H9 (cell line): ENCODE measurements at regions not wholly inside any gene's neighbourhood (a gene's known extent, or its start where the extent isn't known, plus 50 kb on each side); places are given as distances from the start of the nearest gene placed in this dataset.

Experiments used
- DNase-seq: peaks from one replicate; pipeline ENCODE4 v3.0.0-alpha.2; 2017
- H2AFZ ChIP-seq: one replicate; pipeline ENCODE4 v1.6.1; 2013; ENCODE audit warnings: mild to moderate bottlenecking, low read length, control low read depth, moderate library complexity
- H2AK5ac ChIP-seq: 2 replicates; pipeline ENCODE4 v1.6.1; 2013; ENCODE audit warnings: low read length, control low read depth, mixed read lengths; ENCODE audit not compliant: insufficient read length
- H2BK120ac ChIP-seq: one replicate; pipeline ENCODE4 v1.6.1; 2013; ENCODE audit warnings: low read depth, mild to moderate bottlenecking, low read length, control low read depth, inconsistent platforms; ENCODE audit not compliant: poor library complexity, severe bottlenecking
- H2BK12ac ChIP-seq: 2 replicates; pipeline ENCODE4 v1.6.1; 2013; ENCODE audit warnings: low read length, control low read depth, mixed read lengths, low read depth; ENCODE audit not compliant: insufficient read length
- H2BK15ac ChIP-seq: 2 replicates; pipeline ENCODE4 v1.6.1; 2013; ENCODE audit warnings: low read depth, low read length, control low read depth
- H2BK20ac ChIP-seq: one replicate; pipeline ENCODE4 v1.6.1; 2013; ENCODE audit warnings: low read depth, mild to moderate bottlenecking, low read length, control low read depth, inconsistent platforms; ENCODE audit not compliant: poor library complexity, severe bottlenecking
- H2BK5ac ChIP-seq: 2 replicates; pipeline ENCODE4 v1.6.1; 2013; ENCODE audit warnings: low read length, control low read depth, mixed read lengths; ENCODE audit not compliant: insufficient read length
- H3K14ac ChIP-seq: 2 replicates; pipeline ENCODE4 v1.6.1; 2013; ENCODE audit warnings: low read length, control low read depth; ENCODE audit not compliant: insufficient read depth
- H3K18ac ChIP-seq: 2 replicates; pipeline ENCODE4 v1.6.1; 2013; ENCODE audit warnings: low read depth, mild to moderate bottlenecking, mixed read lengths, low read length, control low read depth; ENCODE audit not compliant: insufficient read length
- H3K23ac ChIP-seq: 2 replicates; pipeline ENCODE4 v1.6.1; 2013; ENCODE audit warnings: low read length, control low read depth, mixed read lengths, low read depth; ENCODE audit not compliant: insufficient read length
- H3K23me2 ChIP-seq: 2 replicates; pipeline ENCODE4 v1.6.1; 2013; ENCODE audit warnings: low read depth, mild to moderate bottlenecking, mixed read lengths, low read length, control low read depth; ENCODE audit not compliant: insufficient read length, poor library complexity, severe bottlenecking
- H3K27ac ChIP-seq: 2 replicates; pipeline ENCODE4 v1.5.1; 2013; ENCODE audit warnings: low read length, control low read depth, mixed read lengths, low read depth; ENCODE audit not compliant: insufficient read length
- H3K27me3 ChIP-seq: 2 replicates; pipeline ENCODE4 v1.6.1; 2013; ENCODE audit warnings: low read length, control low read depth, inconsistent platforms; ENCODE audit not compliant: insufficient read depth
- H3K4ac ChIP-seq: 2 replicates; pipeline ENCODE4 v1.6.1; 2013; ENCODE audit warnings: low read depth, mild to moderate bottlenecking, control low read depth, inconsistent platforms, low read length, moderate library complexity
- H3K4me1 ChIP-seq: 2 replicates; pipeline ENCODE4 v1.6.1; 2013; ENCODE audit warnings: low read length, control low read depth, inconsistent platforms; ENCODE audit not compliant: insufficient read depth
- H3K4me2 ChIP-seq: 2 replicates; pipeline ENCODE4 v1.6.1; 2013; ENCODE audit warnings: low read length, control low read depth, mixed read lengths; ENCODE audit not compliant: insufficient read length, insufficient read depth
- H3K56ac ChIP-seq: 2 replicates; pipeline ENCODE4 v1.6.1; 2013; ENCODE audit warnings: low read depth, mild to moderate bottlenecking, mixed read lengths, low read length, control low read depth; ENCODE audit not compliant: insufficient read length
- H3K79me1 ChIP-seq: 2 replicates; pipeline ENCODE4 v1.6.1; 2013; ENCODE audit warnings: low read depth, mild to moderate bottlenecking, moderate library complexity, low read length, control low read depth, inconsistent platforms; ENCODE audit not compliant: insufficient read depth, poor library complexity, severe bottlenecking
- H3K79me2 ChIP-seq: 2 replicates; pipeline ENCODE4 v1.6.1; 2013; ENCODE audit warnings: low read length, control low read depth, inconsistent platforms; ENCODE audit not compliant: insufficient read depth
- H3K9ac ChIP-seq: 2 replicates; pipeline ENCODE4 v1.6.1; 2013; ENCODE audit warnings: low read length, control low read depth, mixed read lengths; ENCODE audit not compliant: insufficient read length; ENCODE audit errors: extremely low read depth
- H3K9me3 ChIP-seq: one replicate; pipeline ENCODE4 v1.6.1; 2013; ENCODE audit warnings: low read depth, low read length, inconsistent platforms; ENCODE audit not compliant: control insufficient read depth
- H3T11ph ChIP-seq: one replicate; pipeline ENCODE4 v1.6.1; 2013; ENCODE audit warnings: mild to moderate bottlenecking, low read length, control low read depth, inconsistent platforms
- H4K20me1 ChIP-seq: one replicate; pipeline ENCODE4 v1.6.1; 2013; ENCODE audit not compliant: control insufficient read depth, insufficient read length, insufficient read depth
- H4K5ac ChIP-seq: 2 replicates; pipeline ENCODE4 v1.6.1; 2013; ENCODE audit warnings: low read depth, mild to moderate bottlenecking, mixed read lengths, low read length, control low read depth; ENCODE audit not compliant: insufficient read length
- H4K8ac ChIP-seq: replicated peaks from 2 replicates; pipeline ENCODE4 v1.6.1; 2013; ENCODE audit warnings: low read length, control low read depth, mixed read lengths, low read depth; ENCODE audit not compliant: insufficient read length
- H4K91ac ChIP-seq: 2 replicates; pipeline ENCODE4 v1.6.1; 2013; ENCODE audit warnings: low read depth, mild to moderate bottlenecking, moderate library complexity, mixed read lengths, low read length, control low read depth; ENCODE audit not compliant: insufficient read length
- H3K27ac Mint-ChIP-seq, 3 experiments: 2 replicates in 2 of 3; 3 replicates in 1 of 3; pipeline ENCODE4 v1.8.0; 2020 to 2021; ENCODE audit warnings: mixed read lengths in 3 of 3, mild to moderate bottlenecking in 1 of 3, moderate library complexity in 1 of 3
- H3K27me3 Mint-ChIP-seq: 2 replicates; pipeline ENCODE4 v1.8.0; 2021; ENCODE audit warnings: low read depth, mild to moderate bottlenecking, moderate library complexity, mixed read lengths
- H3K36me3 Mint-ChIP-seq, 3 experiments: 2 replicates in 2 of 3; 3 replicates in 1 of 3; pipeline ENCODE4 v1.8.0; 2020 to 2021; ENCODE audit warnings: low read depth in 3 of 3, mixed read lengths in 3 of 3; ENCODE audit not compliant: insufficient read depth in 1 of 3
- H3K4me1 Mint-ChIP-seq, 2 experiments: 2 replicates each; pipeline ENCODE4 v1.8.0; 2020; ENCODE audit warnings: mixed read lengths in 2 of 2
- H3K4me3 Mint-ChIP-seq, 2 experiments: 2 replicates in 1 of 2; 3 replicates in 1 of 2; pipeline ENCODE4 v1.8.0; 2020 to 2021; ENCODE audit warnings: mild to moderate bottlenecking in 2 of 2, mixed read lengths in 2 of 2, moderate library complexity in 1 of 2
- H3K9me3 Mint-ChIP-seq, 2 experiments: 2 replicates in 1 of 2; 3 replicates in 1 of 2; pipeline ENCODE4 v1.8.0; 2020; ENCODE audit warnings: mild to moderate bottlenecking in 2 of 2, mixed read lengths in 2 of 2, moderate library complexity in 1 of 2
- CTCF ChIP-seq: fragments of 200-600 bp; sonication (generic); conservative IDR thresholded peaks from 3 replicates; pipeline ENCODE4 v1.8.0; 2021; ENCODE audit warnings: antibody characterized with exemption, mild to moderate bottlenecking
- WGBS: extraction: QIAGEN DNeasy Blood & Tissue Kit; methylation state at CpG from one replicate; pipeline ENCODE4 v1.1.7; 2013; ENCODE audit warnings: missing lambda C conversion rate, low lambda C conversion rate, mixed read lengths; ENCODE audit not compliant: insufficient read length; ENCODE audit errors: extremely low coverage; 5-methylcytosine and 5-hydroxymethylcytosine counted together

GRCh38 chr15:69606144-69606543, 153.5 kb downstream of the RPLP1 start:
- Histone ChIP-seq H2BK12ac (no peak overlapping the region), H3K23ac (no peak overlapping the region), H3K23me2 (no peaks in the 10 kb centered on the region), H4K91ac (no peak overlapping the region), H2AK5ac (no peak overlapping the region), H4K5ac (no peak overlapping the region), H3K56ac (no peak overlapping the region), H3K18ac (no peak overlapping the region), H2AFZ (no peak overlapping the region), H3K9ac (no peak overlapping the region), H3K9me3 (no peaks in the 10 kb centered on the region), H3T11ph (no peak overlapping the region), H3K27me3 (no peaks in the 10 kb centered on the region), H3K79me2 (no peaks in the 10 kb centered on the region), H3K27ac (no peak overlapping the region), H2BK5ac (no peak overlapping the region), H3K14ac (no peak overlapping the region), H2BK20ac (no peak overlapping the region), H3K79me1 (no peaks in the 10 kb centered on the region), H3K4ac (no peak overlapping the region), H3K4me1 (no peaks in the 10 kb centered on the region), H2BK15ac (no peak overlapping the region), H4K20me1 (no peaks in the 10 kb centered on the region), H3K4me2 (no peak overlapping the region), H4K8ac (no peak overlapping the region), H2BK120ac (no peak overlapping the region)
- Mint-ChIP-seq H3K36me3 (no peaks in the 10 kb centered on the region), H3K27me3 (peaks cover 3% of the 10 kb centered on the region), H3K4me1 (peaks cover 11 to 15% of the 10 kb centered on the region in 2 experiments), H3K27ac (no peak overlapping the region), H3K9me3 (no peaks in the 10 kb centered on the region; a peak in 1 of 5 replicates), H3K4me3 (no peak overlapping the region)
- no peak for TF ChIP-seq CTCF
- no CpG with 5 or more reads among the region's 5 CpGs for WGBS
- no peak for DNase-seq
